HEK293T (cell line): ENCODE measurements at regions not wholly inside any gene's neighbourhood (a gene's known extent, or its start where the extent isn't known, plus 50 kb on each side); places are given as distances from the start of the nearest gene placed in this dataset.

Source experiments
- CTCF ChIA-PET: fragments of 350-600 bp; formaldehyde crosslinking; extraction: SDS; loops from one replicate; lab custom pipeline; 2021; ENCODE audit warnings: antibody characterized with exemption, inconsistent platforms; lab: Yijun Ruan, JAX
- POLR2A ChIA-PET: fragments of 350-600 bp; formaldehyde crosslinking; extraction: SDS; loops from one replicate; lab custom pipeline; 2020; ENCODE audit warnings: antibody characterized with exemption, inconsistent platforms; lab: Yijun Ruan, JAX
- DNase-seq: peaks from one replicate; pipeline ENCODE4 v3.0.0; 2012; ENCODE audit warnings: mixed read lengths; ENCODE audit errors: extremely low spot score
- ARNT ChIP-seq: fragments of 450-650 bp; IDR thresholded peaks from 2 replicates; pipeline ENCODE4 v1.6.1; 2017; ENCODE audit warnings: mild to moderate bottlenecking
- BHLHE40 ChIP-seq: fragments of 450-650 bp; IDR thresholded peaks from 2 replicates; pipeline ENCODE4 v1.6.1; 2016; ENCODE audit warnings: mild to moderate bottlenecking, moderate library complexity, borderline replicate concordance
- CTBP1 ChIP-seq: fragments of 450-650 bp; IDR thresholded peaks from 2 replicates; pipeline ENCODE4 v1.6.1; 2016; ENCODE audit warnings: borderline replicate concordance
- ELF4 ChIP-seq: fragments of 450-650 bp; IDR thresholded peaks from 2 replicates; pipeline ENCODE4 v1.6.1; 2017; ENCODE audit warnings: antibody characterized with exemption
- FOXA1 ChIP-seq: fragments of 450-650 bp; IDR thresholded peaks from 2 replicates; pipeline ENCODE4 v1.6.1; 2016; ENCODE audit warnings: mild to moderate bottlenecking
- FOXK2 ChIP-seq: fragments of 450-650 bp; IDR thresholded peaks from 2 replicates; pipeline ENCODE4 v1.6.1; 2016; ENCODE audit warnings: mild to moderate bottlenecking
- FOXM1 ChIP-seq: fragments of 450-650 bp; IDR thresholded peaks from 2 replicates; pipeline ENCODE4 v1.6.1; 2017; ENCODE audit warnings: mild to moderate bottlenecking, borderline replicate concordance
- HDGF ChIP-seq: fragments of 450-650 bp; IDR thresholded peaks from 2 replicates; pipeline ENCODE4 v1.6.1; 2017; ENCODE audit warnings: antibody characterized with exemption, borderline replicate concordance
- L3MBTL2 ChIP-seq: fragments of 450-650 bp; conservative IDR thresholded peaks from 2 replicates; pipeline ENCODE4 v1.6.1; 2016; ENCODE audit warnings: mild to moderate bottlenecking
- LEF1 ChIP-seq: fragments of 450-650 bp; IDR thresholded peaks from 2 replicates; pipeline ENCODE4 v1.6.1; 2017; ENCODE audit warnings: mild to moderate bottlenecking, borderline replicate concordance
- NFRKB ChIP-seq: fragments of 450-650 bp; IDR thresholded peaks from 2 replicates; pipeline ENCODE4 v1.6.1; 2016; ENCODE audit warnings: mild to moderate bottlenecking, moderate library complexity
- SP1 ChIP-seq: fragments of 450-650 bp; IDR thresholded peaks from 2 replicates; pipeline ENCODE4 v1.6.1; 2017
- SUZ12 ChIP-seq: fragments of 450-650 bp; IDR thresholded peaks from 2 replicates; pipeline ENCODE4 v1.6.1; 2016; ENCODE audit warnings: mild to moderate bottlenecking
- TARDBP ChIP-seq: fragments of 450-650 bp; IDR thresholded peaks from 2 replicates; pipeline ENCODE4 v1.6.1; 2016
- ZNF384 ChIP-seq: fragments of 450-650 bp; IDR thresholded peaks from 2 replicates; pipeline ENCODE4 v1.6.1; 2016
- TF ChIP-seq, protein P1 (sequence below): fragments of 450-650 bp; IDR thresholded peaks from 2 replicates; pipeline ENCODE4 v1.6.1; 2016

DNA sequence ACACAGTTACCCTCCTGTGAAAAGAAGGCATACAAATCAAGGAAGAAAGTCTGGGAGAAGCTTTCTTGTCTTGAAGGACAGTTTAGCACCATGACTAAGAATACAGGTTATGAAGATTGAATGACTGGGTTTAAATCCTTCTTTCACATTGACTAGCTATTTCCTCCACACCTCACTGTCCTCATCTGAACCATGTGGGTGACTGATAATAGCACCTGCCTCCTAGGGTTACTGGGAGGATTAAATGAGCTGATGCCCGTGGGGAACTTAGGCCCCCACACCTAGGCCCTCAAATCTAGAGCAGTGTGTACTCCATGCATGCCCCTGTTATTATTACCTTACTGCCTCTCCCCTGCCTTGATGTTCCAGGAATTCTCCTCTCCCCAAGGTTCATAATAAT, 202.9 kb downstream of the FBXO15 start:
- ChIA-PET CTCF (no interaction called here), POLR2A (no interaction called here)
- DNase-seq: no peak
- TF ChIP-seq L3MBTL2 (no peak), SUZ12 (no peak), HDGF (no peak), TARDBP (no peak), NFRKB (no peak), FOXA1 (no peak), ZNF384 (no peak), FOXM1 (no peak), CTBP1 (no peak), ARNT (no peak), ELF4 (no peak), LEF1 (no peak), FOXK2 (no peak), SP1 (no peak), BHLHE40 (no peak)
- TF ChIP-seq, protein P1, sequence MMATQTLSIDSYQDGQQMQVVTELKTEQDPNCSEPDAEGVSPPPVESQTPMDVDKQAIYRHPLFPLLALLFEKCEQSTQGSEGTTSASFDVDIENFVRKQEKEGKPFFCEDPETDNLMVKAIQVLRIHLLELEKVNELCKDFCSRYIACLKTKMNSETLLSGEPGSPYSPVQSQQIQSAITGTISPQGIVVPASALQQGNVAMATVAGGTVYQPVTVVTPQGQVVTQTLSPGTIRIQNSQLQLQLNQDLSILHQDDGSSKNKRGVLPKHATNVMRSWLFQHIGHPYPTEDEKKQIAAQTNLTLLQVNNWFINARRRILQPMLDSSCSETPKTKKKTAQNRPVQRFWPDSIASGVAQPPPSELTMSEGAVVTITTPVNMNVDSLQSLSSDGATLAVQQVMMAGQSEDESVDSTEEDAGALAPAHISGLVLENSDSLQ: no peak

DNA sequence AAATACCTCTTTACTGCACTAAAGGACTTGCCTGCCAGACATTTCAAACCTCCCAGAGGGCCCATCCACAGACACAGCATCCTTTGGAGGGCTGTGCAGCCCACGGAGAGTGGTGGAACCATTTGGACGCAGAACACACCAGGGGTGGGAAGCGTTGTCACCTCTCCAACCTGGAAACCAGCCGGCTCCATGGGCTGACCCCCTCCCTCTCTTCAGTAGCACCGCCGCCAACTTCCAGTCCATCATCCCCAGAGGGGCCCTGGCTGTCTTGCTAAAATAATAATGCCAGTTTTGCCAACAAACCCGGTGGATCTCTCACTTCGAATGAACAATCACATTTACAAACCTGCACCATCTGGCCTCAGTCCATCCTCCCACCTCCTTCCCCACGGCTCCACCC, 203.9 kb downstream of the FBXO15 start:
- CTCF ChIA-PET: no interaction called here
- POLR2A ChIA-PET: no interaction called here
- TF ChIP-seq FOXA1 (no peak), ELF4 (no peak), FOXK2 (no peak), LEF1 (no peak), HDGF (no peak), FOXM1 (no peak), L3MBTL2 (no peak), ZNF384 (no peak), TARDBP (no peak), ARNT (no peak), SUZ12 (no peak)
- TF ChIP-seq, protein P1: no peak
- DNase-seq: no peak

DNA sequence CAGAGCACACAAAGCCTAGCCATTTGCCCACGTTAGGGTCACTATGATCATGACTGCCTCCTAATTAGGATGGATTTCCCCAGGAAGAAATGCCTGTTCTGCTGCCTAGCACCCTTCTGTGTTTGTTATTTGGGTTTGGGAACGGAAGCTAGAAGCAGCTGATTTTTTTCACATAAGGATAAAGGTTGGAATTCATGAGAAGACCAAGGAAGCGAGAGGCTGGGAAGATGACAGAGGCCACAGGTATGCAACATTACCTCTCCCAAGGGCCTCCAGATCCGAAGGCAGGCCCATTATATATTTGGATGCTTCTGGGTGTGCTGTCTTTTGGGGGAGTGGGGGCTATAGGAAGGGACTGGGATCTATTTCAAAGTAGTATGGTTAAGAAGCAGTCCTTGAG, 204.7 kb downstream of the FBXO15 start:
- ChIA-PET CTCF (no interaction called here), POLR2A (no interaction called here)
- DNase-seq: no peak
- TF ChIP-seq ARNT (no peak), ELF4 (no peak), FOXM1 (no peak), L3MBTL2 (no peak), CTBP1 (no peak), NFRKB (no peak), HDGF (no peak), SUZ12 (no peak), LEF1 (no peak), SP1 (no peak), BHLHE40 (no peak), FOXA1 (no peak), TARDBP (no peak), ZNF384 (no peak), FOXK2 (no peak)
- TF ChIP-seq, protein P1: no peak

DNA sequence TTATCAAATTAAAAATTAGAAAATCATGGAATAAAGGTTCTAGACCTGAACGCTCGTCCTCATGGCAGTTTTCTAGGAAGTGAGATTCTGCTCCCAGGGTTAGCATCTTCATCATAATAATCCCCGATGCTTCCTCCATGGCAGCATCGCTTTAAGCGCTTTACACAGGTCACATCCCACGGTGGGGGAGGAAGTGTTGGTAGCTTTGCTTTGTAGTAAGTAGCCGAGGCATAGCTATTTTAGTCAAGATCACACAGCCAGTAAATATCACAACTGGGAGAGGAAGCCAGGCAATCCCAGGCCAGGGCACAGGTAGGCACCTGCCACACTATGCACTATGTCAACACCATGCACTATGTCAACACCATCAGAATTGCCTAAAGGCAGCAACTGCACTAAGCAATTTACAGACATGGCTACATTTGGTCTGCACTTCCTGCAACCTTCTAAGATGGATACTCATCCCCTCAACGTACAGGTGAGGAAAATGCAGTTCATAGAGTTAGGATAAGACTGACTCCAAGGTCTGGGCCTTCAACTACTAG, 205.5 kb downstream of the FBXO15 start:
- CTCF ChIA-PET: no interaction called here
- DNase-seq: no peak
- POLR2A ChIA-PET: no interaction called here
- TF ChIP-seq, protein P1: no peak
- no peak for TF ChIP-seq ELF4
- no peak for TF ChIP-seq LEF1
- TF ChIP-seq L3MBTL2: no peak
- TF ChIP-seq SUZ12: no peak
- no peak for TF ChIP-seq BHLHE40
- no peak for TF ChIP-seq FOXA1
- no peak for TF ChIP-seq ZNF384
- no peak for TF ChIP-seq ARNT
- no peak for TF ChIP-seq NFRKB
- no peak for TF ChIP-seq TARDBP
- TF ChIP-seq CTBP1: no peak

DNA sequence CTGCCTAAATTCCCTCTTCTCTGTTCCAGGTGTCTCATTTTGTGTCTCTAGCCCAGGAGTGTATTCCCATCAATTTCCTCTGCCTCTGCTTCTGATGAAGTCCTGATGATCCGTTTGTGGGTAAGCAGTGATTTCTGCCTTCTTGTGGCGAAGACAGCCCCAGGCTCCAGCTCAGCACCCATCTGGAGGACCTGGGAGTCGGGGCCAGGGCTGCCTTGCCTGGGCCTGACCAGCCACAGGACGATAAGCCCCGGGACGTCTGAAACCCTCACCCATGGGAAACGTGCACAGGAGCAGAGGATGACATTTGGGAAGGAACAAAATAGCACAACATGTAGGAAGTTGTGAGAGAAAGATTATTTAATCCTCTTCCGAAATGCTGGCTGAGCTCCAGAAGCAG, 206.9 kb downstream of the FBXO15 start:
- DNase-seq: no peak
- ChIA-PET CTCF (no interaction called here), POLR2A (no interaction called here)
- TF ChIP-seq ELF4: no peak
- TF ChIP-seq TARDBP: no peak
- TF ChIP-seq FOXM1: no peak
- TF ChIP-seq LEF1: no peak
- TF ChIP-seq ARNT: no peak
- no peak for TF ChIP-seq ZNF384
- no peak for TF ChIP-seq NFRKB
- TF ChIP-seq HDGF: no peak
- no peak for TF ChIP-seq FOXA1
- TF ChIP-seq SP1: no peak
- no peak for TF ChIP-seq BHLHE40
- TF ChIP-seq, protein P1: no peak
- TF ChIP-seq L3MBTL2: no peak
